ENCODE measurements at regions not wholly inside any gene's neighbourhood (a gene's known extent, or its start where the extent isn't known, plus 50 kb on each side); places are given as distances from the start of the nearest gene placed in this dataset.

DNA sequence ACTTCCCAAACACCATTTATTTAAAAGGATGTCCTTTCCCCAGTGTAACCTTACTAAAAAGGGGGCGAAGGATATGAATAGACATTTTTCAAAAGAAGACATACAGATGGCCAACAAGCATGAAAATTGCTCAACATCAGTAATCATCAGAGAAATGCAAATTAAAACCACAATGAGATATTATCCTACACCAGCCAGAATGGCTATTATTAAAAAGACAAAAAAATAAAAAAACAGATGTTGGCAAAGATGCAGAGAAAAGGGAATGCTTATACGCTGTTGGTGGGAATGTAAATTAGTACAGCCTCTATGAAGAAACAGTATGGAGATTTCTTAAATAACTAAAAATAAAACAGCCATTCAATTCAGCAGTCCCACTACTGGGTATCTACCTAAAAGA lies 142.3 kb upstream of the NT5C1B start:
- TF ChIP-seq, protein P1, sequence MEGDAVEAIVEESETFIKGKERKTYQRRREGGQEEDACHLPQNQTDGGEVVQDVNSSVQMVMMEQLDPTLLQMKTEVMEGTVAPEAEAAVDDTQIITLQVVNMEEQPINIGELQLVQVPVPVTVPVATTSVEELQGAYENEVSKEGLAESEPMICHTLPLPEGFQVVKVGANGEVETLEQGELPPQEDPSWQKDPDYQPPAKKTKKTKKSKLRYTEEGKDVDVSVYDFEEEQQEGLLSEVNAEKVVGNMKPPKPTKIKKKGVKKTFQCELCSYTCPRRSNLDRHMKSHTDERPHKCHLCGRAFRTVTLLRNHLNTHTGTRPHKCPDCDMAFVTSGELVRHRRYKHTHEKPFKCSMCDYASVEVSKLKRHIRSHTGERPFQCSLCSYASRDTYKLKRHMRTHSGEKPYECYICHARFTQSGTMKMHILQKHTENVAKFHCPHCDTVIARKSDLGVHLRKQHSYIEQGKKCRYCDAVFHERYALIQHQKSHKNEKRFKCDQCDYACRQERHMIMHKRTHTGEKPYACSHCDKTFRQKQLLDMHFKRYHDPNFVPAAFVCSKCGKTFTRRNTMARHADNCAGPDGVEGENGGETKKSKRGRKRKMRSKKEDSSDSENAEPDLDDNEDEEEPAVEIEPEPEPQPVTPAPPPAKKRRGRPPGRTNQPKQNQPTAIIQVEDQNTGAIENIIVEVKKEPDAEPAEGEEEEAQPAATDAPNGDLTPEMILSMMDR (IDR thresholded peaks at IDR 0.05; ENCODE audit: borderline replicate concordance, extremely low read depth, low read length, poor library complexity, severe bottlenecking): no peak
- no peak for TF ChIP-seq EZH2 (IDR thresholded peaks at IDR 0.05; ENCODE audit: borderline replicate concordance, low read depth, low read length, severe bottlenecking)
- H3K4me2 ChIP-seq (ENCODE audit: insufficient read depth, low read length): no peak overlapping the region
- H3K79me2 ChIP-seq (ENCODE audit: insufficient read depth, low read length): no peaks in the 10 kb centered on the region
- H3K9me3 ChIP-seq (ENCODE audit: insufficient read depth, low read length, severe bottlenecking): no peaks in the 10 kb centered on the region
- H3K36me3 ChIP-seq (ENCODE audit: insufficient read depth, low read length): no peaks in the 10 kb centered on the region
- no peak for DNase-seq
- H3K4me3 ChIP-seq (ENCODE audit: low read depth in 1 of 2, low read length in 2 of 2): no peak overlapping the region
- ATAC-seq (ENCODE audit: insufficient read depth, low read depth): no peak
- H4K20me1 ChIP-seq (ENCODE audit: insufficient read depth, low read length): no peaks in the 10 kb centered on the region
- H3K4me1 ChIP-seq (ENCODE audit: insufficient read depth, low read length): no peaks in the 10 kb centered on the region
- no peak overlapping the region for H3K27ac ChIP-seq (ENCODE audit: low read length)
- H2AFZ ChIP-seq (ENCODE audit: low read depth, low read length): no peak overlapping the region
- no peak overlapping the region for H3K9ac ChIP-seq (ENCODE audit: low read depth, low read length)
- peaks cover 3% of the 10 kb centered on the region for H3K27me3 ChIP-seq (ENCODE audit: insufficient read depth, low read length, poor library complexity)

DNA sequence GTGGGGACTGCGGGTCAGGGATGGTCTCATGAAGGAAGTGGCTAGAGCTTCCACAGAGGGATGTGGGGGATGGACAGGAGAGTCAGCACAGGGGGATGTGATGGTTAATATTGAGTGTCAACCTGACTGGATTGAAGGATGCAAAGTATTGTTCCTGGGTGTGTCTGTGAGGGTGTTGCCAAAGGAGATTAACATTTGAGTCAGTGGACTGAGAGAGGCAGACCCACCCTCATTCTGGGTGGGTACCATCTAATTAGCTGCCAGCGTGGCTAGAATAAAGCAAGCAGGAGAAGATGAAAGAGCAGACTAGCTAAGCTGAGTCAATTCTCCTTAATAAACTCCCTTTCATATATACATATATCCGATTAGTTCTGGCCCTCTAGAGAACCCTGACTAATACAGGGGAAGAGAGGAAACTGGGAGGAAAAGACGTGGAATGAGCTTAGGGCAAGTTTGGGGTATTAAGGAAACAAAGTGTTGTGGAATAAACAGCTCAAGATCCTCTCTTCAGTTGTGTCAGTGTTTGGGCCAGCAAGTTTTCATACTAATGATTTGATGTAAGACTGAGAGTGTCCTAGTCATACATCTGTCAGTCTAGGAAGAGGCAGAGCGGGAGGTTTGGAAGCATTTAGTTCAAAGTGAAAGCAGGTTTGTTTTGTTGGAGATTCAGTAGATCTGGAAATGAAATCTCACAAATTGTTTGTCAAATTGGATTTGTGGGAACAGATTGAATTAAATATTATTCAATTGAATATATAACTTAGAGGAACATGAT lies 135.2 kb upstream of the NT5C1B start:
- Histone ChIP-seq H3K9me3 (ENCODE audit: insufficient read depth, low read length, severe bottlenecking) (no peaks in the 10 kb centered on the region), H2AFZ (ENCODE audit: low read depth, low read length) (no peak overlapping the region), H3K27me3 (ENCODE audit: insufficient read depth, low read length, poor library complexity) (peaks cover 3% of the 10 kb centered on the region), H3K4me3 (ENCODE audit: low read depth in 1 of 2, low read length in 2 of 2) (no peak overlapping the region), H3K36me3 (ENCODE audit: insufficient read depth, low read length) (no peaks in the 10 kb centered on the region), H3K9ac (ENCODE audit: low read depth, low read length) (no peak overlapping the region), H3K27ac (ENCODE audit: low read length) (no peak overlapping the region), H3K4me2 (ENCODE audit: insufficient read depth, low read length) (no peak overlapping the region), H3K4me1 (ENCODE audit: insufficient read depth, low read length) (no peaks in the 10 kb centered on the region), H3K79me2 (ENCODE audit: insufficient read depth, low read length) (no peaks in the 10 kb centered on the region), H4K20me1 (ENCODE audit: insufficient read depth, low read length) (no peaks in the 10 kb centered on the region)
- ATAC-seq (ENCODE audit: insufficient read depth, low read depth) (no peak), DNase-seq (no peak)
- TF ChIP-seq, protein P1 (IDR thresholded peaks at IDR 0.05; ENCODE audit: borderline replicate concordance, extremely low read depth, low read length, poor library complexity, severe bottlenecking): no peak
- no peak for TF ChIP-seq EZH2 (IDR thresholded peaks at IDR 0.05; ENCODE audit: borderline replicate concordance, low read depth, low read length, severe bottlenecking)

DNA sequence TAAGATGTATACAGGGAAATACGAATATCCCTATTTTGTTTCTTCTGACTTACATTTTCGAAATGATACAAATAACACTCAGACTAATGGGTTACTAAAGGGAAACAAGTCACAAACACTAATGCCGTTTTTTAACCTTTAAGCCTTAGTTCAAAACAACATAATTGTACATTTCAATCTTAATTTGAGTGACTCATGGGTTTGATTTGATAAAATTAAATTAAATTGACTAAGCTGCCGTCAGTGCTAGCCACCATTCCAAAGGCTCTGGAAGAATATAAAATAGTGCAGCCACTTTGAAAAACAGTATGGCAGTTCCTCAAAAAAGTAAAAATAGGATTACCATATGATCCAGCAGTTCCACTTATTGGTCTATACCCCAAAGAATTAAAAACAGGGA lies 133.8 kb upstream of the NT5C1B start:
- Histone ChIP-seq H3K9me3 (ENCODE audit: insufficient read depth, low read length, severe bottlenecking) (no peaks in the 10 kb centered on the region), H2AFZ (ENCODE audit: low read depth, low read length) (no peak overlapping the region), H3K27ac (ENCODE audit: low read length) (no peak overlapping the region), H3K9ac (ENCODE audit: low read depth, low read length) (no peak overlapping the region), H3K4me2 (ENCODE audit: insufficient read depth, low read length) (no peak overlapping the region), H3K4me3 (ENCODE audit: low read depth in 1 of 2, low read length in 2 of 2) (no peak overlapping the region), H3K4me1 (ENCODE audit: insufficient read depth, low read length) (no peaks in the 10 kb centered on the region), H3K36me3 (ENCODE audit: insufficient read depth, low read length) (no peaks in the 10 kb centered on the region), H3K79me2 (ENCODE audit: insufficient read depth, low read length) (no peaks in the 10 kb centered on the region), H3K27me3 (ENCODE audit: insufficient read depth, low read length, poor library complexity) (peaks cover 3% of the 10 kb centered on the region), H4K20me1 (ENCODE audit: insufficient read depth, low read length) (no peaks in the 10 kb centered on the region)
- no peak for TF ChIP-seq EZH2 (IDR thresholded peaks at IDR 0.05; ENCODE audit: borderline replicate concordance, low read depth, low read length, severe bottlenecking)
- TF ChIP-seq, protein P1 (IDR thresholded peaks at IDR 0.05; ENCODE audit: borderline replicate concordance, extremely low read depth, low read length, poor library complexity, severe bottlenecking): no peak
- ATAC-seq (ENCODE audit: insufficient read depth, low read depth) (no peak), DNase-seq (no peak)
